ENCODE measurements at regions not wholly inside any gene's neighbourhood (a gene's known extent, or its start where the extent isn't known, plus 50 kb on each side); places are given as distances from the start of the nearest gene placed in this dataset.

DNA sequence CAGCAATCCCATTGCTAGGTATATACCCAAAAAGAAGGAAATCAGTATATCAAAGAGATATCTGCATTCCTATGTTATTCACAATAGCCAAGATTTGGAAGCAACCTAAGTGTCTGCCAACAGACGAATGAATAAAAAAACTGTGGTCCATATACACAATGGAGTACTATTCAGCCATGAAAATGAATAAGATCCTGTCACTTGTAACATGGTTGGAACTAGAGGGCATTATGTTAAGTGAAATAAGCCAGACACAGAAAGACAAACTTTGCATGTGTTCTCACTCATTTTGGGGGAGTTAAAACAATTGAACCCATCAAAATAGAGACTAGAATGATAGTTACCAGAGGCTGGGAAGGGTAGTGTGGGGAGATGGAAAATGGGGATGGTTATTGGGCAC lies 323.5 kb upstream of the NFE2L3 start:
- Histone ChIP-seq H3K36me3 (replicated peaks in 1 of 2) (no peaks in the 10 kb centered on the region), H3K4me1 (replicated peaks in 1 of 2) (peaks cover 0 to 6% of the 10 kb centered on the region in 2 donors), H3K9me3 (replicated peaks in 1 of 3) (no peaks in the 10 kb centered on the region), H3K4me3 (no peak overlapping the region), H3K27me3 (no peaks in the 10 kb centered on the region), H3K27ac (no peak overlapping the region)
- TF ChIP-seq, protein P1, sequence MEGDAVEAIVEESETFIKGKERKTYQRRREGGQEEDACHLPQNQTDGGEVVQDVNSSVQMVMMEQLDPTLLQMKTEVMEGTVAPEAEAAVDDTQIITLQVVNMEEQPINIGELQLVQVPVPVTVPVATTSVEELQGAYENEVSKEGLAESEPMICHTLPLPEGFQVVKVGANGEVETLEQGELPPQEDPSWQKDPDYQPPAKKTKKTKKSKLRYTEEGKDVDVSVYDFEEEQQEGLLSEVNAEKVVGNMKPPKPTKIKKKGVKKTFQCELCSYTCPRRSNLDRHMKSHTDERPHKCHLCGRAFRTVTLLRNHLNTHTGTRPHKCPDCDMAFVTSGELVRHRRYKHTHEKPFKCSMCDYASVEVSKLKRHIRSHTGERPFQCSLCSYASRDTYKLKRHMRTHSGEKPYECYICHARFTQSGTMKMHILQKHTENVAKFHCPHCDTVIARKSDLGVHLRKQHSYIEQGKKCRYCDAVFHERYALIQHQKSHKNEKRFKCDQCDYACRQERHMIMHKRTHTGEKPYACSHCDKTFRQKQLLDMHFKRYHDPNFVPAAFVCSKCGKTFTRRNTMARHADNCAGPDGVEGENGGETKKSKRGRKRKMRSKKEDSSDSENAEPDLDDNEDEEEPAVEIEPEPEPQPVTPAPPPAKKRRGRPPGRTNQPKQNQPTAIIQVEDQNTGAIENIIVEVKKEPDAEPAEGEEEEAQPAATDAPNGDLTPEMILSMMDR (IDR thresholded peaks at IDR 0.05) = no peak
- no peak for TF ChIP-seq POLR2A (IDR thresholded peaks at IDR 0.05)
- WGBS, 4 donors = 74 to 84% (median 82%) methylated on average over 1 of the region's 1 CpG
- intact Hi-C loops (cut with DNase I) = no loop called here
- no peak for DNase-seq

DNA sequence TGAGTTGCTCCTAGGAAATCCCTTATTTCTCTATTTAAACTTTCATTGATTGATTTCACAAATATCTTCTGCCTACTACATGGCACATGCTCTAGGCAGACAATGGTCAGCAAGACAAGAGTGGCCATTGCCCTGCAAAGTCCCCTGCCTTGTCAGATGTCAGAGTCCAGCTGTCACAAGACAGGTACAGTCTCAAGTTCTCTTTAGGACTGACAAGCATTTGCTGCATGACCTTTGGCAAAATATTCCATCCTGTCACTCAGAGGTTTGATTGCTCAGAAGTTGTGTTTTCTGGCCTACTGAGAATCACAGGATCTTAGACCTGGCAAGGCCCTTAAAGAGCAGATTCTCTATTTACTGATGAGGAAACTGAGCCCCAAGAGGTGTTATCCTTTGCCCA lies 322.3 kb upstream of the NFE2L3 start:
- intact Hi-C loops (cut with DNase I) = no loop called here
- Histone ChIP-seq H3K27ac (no peak overlapping the region), H3K27me3 (no peaks in the 10 kb centered on the region), H3K4me1 (replicated peaks in 1 of 2) (peaks cover 0 to 6% of the 10 kb centered on the region in 2 donors), H3K9me3 (replicated peaks in 1 of 3) (no peaks in the 10 kb centered on the region), H3K4me3 (no peak overlapping the region), H3K36me3 (replicated peaks in 1 of 2) (no peaks in the 10 kb centered on the region)
- DNase-seq = no peak
- TF ChIP-seq, protein P1 (IDR thresholded peaks at IDR 0.05) = no peak
- no peak for TF ChIP-seq POLR2A (IDR thresholded peaks at IDR 0.05)

DNA sequence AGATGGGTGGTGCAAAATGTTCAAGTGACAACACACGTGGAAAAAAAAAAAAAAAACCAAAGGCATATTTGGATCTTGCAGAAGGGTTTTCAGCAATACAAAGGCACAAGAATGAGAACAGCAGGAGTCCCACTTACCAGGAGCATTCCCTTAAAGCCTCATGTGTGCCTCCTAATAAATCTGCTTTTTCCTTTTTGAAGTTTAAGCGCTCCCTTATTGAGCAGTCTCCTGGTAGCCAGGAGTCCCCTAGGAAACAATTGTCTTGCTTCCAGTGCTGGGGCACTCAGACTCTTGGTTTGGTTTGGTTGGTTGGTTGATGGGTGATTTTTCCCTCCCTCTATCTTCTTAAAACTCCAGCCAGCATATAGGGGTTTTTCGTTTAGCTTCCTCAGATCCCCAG lies 321.8 kb upstream of the NFE2L3 start:
- Histone ChIP-seq H3K36me3 (replicated peaks in 1 of 2) (no peaks in the 10 kb centered on the region), H3K27ac (no peak overlapping the region), H3K4me3 (no peak overlapping the region), H3K27me3 (no peaks in the 10 kb centered on the region), H3K9me3 (replicated peaks in 1 of 3) (no peaks in the 10 kb centered on the region), H3K4me1 (replicated peaks in 1 of 2) (peaks cover 0 to 6% of the 10 kb centered on the region in 2 donors)
- TF ChIP-seq, protein P1 (IDR thresholded peaks at IDR 0.05) = no peak
- no peak for TF ChIP-seq POLR2A (IDR thresholded peaks at IDR 0.05)
- 81 to 92% (median 83%) methylated on average over 3 of the region's 3 CpGs for WGBS, 4 donors
- no peak for DNase-seq
- intact Hi-C loops (cut with DNase I) = no loop called here

DNA sequence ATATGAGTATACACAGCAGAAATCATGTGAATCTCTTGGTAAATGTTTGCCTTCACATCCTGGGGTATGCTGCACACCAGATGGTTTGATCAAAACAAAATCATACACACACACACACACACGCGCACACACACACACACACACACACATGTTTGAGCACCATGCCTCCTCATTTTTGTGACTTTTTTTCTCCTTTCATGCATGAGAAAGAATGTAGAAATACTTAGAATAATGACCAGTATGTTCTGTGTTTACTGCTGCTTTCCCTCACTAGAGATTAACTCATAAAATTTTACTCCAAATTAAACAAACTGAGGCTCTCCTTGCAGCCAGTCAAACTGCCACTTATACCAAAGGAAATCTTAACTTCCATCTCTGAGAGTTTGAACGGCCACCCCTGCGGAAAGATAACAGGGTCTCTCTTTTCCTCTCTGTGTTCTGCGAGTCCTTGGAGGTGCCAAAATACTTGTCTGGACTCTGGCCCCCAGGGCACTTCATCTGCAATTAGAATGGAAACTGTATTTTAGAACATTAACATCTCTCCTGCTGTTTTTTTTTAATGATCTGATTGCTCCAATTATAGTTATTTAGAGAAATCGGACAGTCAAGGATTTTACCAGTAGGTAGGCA lies 320.8 kb upstream of the NFE2L3 start:
- Histone ChIP-seq H3K36me3 (replicated peaks in 1 of 2) (no peaks in the 10 kb centered on the region), H3K27me3 (no peaks in the 10 kb centered on the region), H3K9me3 (replicated peaks in 1 of 3) (no peaks in the 10 kb centered on the region), H3K4me3 (no peak overlapping the region), H3K4me1 (replicated peaks in 1 of 2) (peaks cover 0 to 6% of the 10 kb centered on the region in 2 donors), H3K27ac (no peak overlapping the region)
- no peak for DNase-seq
- 56 to 83% (median 78%) methylated on average over 6 of the region's 6 CpGs for WGBS, 4 donors
- intact Hi-C loops (cut with DNase I) = no loop called here
- TF ChIP-seq POLR2A (IDR thresholded peaks at IDR 0.05) = no peak
- TF ChIP-seq, protein P1 (IDR thresholded peaks at IDR 0.05) = no peak

All from adrenal gland (tissue), 9 donors.